ENCODE measurements at regions not wholly inside any gene's neighbourhood (a gene's known extent, or its start where the extent isn't known, plus 50 kb on each side); places are given as distances from the start of the nearest gene placed in this dataset.

DNA sequence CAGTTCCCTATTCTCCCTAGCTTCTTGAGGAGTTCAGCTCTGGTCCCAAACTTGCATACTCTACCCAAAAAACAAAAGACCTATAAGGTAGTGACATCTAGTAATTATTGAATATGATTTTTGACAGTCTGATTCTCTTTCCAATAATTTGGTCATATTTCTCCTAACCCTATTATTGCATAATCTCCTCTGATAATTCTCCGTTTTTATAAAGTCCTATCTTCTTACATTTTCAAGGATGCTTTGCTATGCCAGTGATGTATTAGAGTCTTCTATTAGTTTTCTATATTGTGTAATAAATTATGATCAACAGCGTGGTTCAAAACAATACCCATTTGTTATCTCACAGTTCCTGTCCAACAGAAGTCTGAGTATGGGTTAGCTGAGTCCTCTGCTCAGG is 426.3 kb downstream of the BCL11A start:
- Mint-ChIP-seq H3K4me3 (no peak overlapping the region), H3K4me1 (no peaks in the 10 kb centered on the region), H3K9me3 (peaks cover 10% of the 10 kb centered on the region), H3K27me3 (ENCODE audit: low read depth) (no peaks in the 10 kb centered on the region), H3K27ac (no peak overlapping the region), H3K36me3 (no peaks in the 10 kb centered on the region)
- no peak for DNase-seq (ENCODE audit: low spot score in 2 of 2, unreplicated experiment in 2 of 2)
- TF ChIP-seq, protein P1, sequence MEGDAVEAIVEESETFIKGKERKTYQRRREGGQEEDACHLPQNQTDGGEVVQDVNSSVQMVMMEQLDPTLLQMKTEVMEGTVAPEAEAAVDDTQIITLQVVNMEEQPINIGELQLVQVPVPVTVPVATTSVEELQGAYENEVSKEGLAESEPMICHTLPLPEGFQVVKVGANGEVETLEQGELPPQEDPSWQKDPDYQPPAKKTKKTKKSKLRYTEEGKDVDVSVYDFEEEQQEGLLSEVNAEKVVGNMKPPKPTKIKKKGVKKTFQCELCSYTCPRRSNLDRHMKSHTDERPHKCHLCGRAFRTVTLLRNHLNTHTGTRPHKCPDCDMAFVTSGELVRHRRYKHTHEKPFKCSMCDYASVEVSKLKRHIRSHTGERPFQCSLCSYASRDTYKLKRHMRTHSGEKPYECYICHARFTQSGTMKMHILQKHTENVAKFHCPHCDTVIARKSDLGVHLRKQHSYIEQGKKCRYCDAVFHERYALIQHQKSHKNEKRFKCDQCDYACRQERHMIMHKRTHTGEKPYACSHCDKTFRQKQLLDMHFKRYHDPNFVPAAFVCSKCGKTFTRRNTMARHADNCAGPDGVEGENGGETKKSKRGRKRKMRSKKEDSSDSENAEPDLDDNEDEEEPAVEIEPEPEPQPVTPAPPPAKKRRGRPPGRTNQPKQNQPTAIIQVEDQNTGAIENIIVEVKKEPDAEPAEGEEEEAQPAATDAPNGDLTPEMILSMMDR (IDR thresholded peaks at IDR 0.05; ENCODE audit: unreplicated experiment): no peak

GRCh38 chr2:60125611-60126426 is 427.6 kb downstream of the BCL11A start:
- Mint-ChIP-seq H3K4me1 (no peaks in the 10 kb centered on the region), H3K27ac (no peak overlapping the region), H3K9me3 (peaks cover 8% of the 10 kb centered on the region), H3K36me3 (no peaks in the 10 kb centered on the region), H3K27me3 (ENCODE audit: low read depth) (no peaks in the 10 kb centered on the region), H3K4me3 (no peak overlapping the region)
- TF ChIP-seq, protein P1 (IDR thresholded peaks at IDR 0.05; ENCODE audit: unreplicated experiment): no peak
- no peak for DNase-seq (ENCODE audit: low spot score in 2 of 2, unreplicated experiment in 2 of 2)

DNA sequence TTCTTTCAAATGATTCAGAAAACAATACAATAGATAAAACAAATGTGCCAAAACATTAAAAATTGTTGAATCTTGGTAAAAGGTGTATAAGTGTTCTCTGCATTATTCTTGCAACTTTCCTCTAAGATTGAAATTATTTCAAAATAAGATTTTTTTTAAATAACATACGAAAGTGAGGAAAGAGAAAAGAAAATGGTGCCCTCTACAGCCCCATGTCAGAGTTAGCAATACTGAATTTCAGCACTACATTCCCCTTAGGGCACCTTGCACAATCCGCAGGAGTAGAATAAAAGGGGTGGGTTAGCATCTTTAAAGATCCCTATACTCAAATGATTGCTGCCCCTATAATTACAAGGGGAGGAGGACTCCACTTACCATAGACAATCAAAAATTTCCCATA is 433.7 kb downstream of the BCL11A start:
- Mint-ChIP-seq H3K27me3 (ENCODE audit: low read depth) (no peaks in the 10 kb centered on the region), H3K36me3 (peaks cover 15% of the 10 kb centered on the region), H3K9me3 (peaks cover 49% of the 10 kb centered on the region), H3K27ac (no peak overlapping the region), H3K4me3 (no peak overlapping the region), H3K4me1 (no peaks in the 10 kb centered on the region)
- DNase-seq (ENCODE audit: low spot score in 2 of 2, unreplicated experiment in 2 of 2): no peak
- TF ChIP-seq, protein P1 (IDR thresholded peaks at IDR 0.05; ENCODE audit: unreplicated experiment): no peak

GRCh38 chr2:60118917-60119316 is 434.5 kb downstream of the BCL11A start:
- H3K4me3 Mint-ChIP-seq: no peak overlapping the region
- DNase-seq (ENCODE audit: low spot score in 2 of 2, unreplicated experiment in 2 of 2): no peak
- H3K36me3 Mint-ChIP-seq: peaks cover 18% of the 10 kb centered on the region
- no peak overlapping the region for H3K27ac Mint-ChIP-seq
- no peaks in the 10 kb centered on the region for H3K27me3 Mint-ChIP-seq (ENCODE audit: low read depth)
- TF ChIP-seq, protein P1 (IDR thresholded peaks at IDR 0.05; ENCODE audit: unreplicated experiment): no peak
- no peaks in the 10 kb centered on the region for H3K4me1 Mint-ChIP-seq
- H3K9me3 Mint-ChIP-seq: peaks cover 57% of the 10 kb centered on the region

DNA sequence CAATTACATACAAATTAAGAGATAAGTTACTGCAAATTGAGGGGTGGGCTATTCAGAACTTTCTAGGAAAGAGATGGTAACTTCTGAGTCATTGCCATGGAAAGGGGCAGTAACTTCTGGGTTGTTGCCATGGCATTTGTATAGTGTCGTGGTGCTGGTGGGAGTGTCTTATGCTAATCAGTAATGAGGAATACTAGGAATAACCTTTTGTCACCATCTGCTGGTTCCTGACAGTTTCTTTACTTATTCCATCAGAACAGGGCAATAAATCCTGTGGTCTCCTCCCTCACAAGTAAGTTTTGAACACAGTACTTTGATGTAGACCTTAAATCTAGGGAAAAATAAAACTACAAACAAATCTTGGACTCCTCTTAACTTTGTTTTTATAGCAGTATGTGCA is 435.4 kb downstream of the BCL11A start:
- H3K36me3 Mint-ChIP-seq: peaks cover 18% of the 10 kb centered on the region
- H3K27me3 Mint-ChIP-seq (ENCODE audit: low read depth): no peaks in the 10 kb centered on the region
- DNase-seq (ENCODE audit: low spot score in 2 of 2, unreplicated experiment in 2 of 2): no peak
- H3K4me1 Mint-ChIP-seq: no peaks in the 10 kb centered on the region
- no peak overlapping the region for H3K4me3 Mint-ChIP-seq
- no peak overlapping the region for H3K27ac Mint-ChIP-seq
- TF ChIP-seq, protein P1 (IDR thresholded peaks at IDR 0.05; ENCODE audit: unreplicated experiment): no peak
- peaks cover 63% of the 10 kb centered on the region for H3K9me3 Mint-ChIP-seq

All from mesothelial cell of epicardium (in vitro differentiated cells).